NCI-H2081 treated with DMSO at 0.1 percent for 48 hours (cell line): ENCODE measurements at regions not wholly inside any gene's neighbourhood (a gene's known extent, or its start where the extent isn't known, plus 50 kb on each side); places are given as distances from the start of the nearest gene placed in this dataset.

ENCODE experiments used
- DNase-seq: peaks from one replicate; lab custom pipeline; 2025; lab: John Stamatoyannopoulos, UW

DNA sequence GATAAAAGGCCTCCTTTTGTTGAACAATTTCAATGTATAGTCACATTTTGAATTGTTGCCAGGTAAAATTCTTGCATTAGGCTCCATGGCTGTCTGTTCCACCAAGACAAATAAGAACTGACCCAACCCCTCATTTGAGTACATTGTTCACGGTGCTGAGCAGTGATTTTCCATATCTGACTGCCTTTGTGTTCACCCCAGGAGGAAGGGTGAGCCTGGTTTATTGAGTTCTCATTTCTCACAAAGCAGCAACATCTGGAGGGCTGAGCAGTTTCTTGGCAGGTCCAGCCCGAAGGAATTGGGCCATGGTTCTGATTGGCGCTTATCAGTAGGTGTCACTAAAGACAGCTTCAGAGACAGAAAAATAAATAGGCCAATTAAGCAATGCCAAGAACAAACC is 149.1 kb downstream of the BMP4 start:
- DNase-seq, result no peak

DNA sequence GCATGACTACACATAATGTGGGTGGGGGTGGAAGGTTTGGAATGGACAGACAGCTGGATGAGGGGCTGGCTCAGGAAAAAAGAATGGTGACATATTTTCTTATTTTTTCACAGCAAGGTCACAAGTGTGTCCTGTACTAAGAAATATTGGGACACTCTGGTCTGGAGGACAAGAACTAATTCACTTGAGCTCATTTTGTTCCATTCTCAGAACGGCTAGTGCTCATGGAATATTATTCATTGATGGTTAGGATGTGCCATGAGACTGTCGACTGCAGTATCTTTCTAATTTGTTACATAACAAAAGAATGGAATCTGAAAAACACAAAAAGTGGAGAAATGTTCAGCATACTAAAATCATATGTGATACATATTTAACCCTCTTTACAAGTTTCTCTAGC is 149.5 kb downstream of the BMP4 start:
- no peak for DNase-seq

GRCh38 chr14:53796734-53797133 is 159.9 kb downstream of the BMP4 start:
- no peak for DNase-seq

GRCh38 chr14:53793790-53794505 is 162.7 kb downstream of the BMP4 start:
- no peak for DNase-seq

GRCh38 chr14:53792909-53793308 is 163.7 kb downstream of the BMP4 start:
- no peak for DNase-seq

DNA sequence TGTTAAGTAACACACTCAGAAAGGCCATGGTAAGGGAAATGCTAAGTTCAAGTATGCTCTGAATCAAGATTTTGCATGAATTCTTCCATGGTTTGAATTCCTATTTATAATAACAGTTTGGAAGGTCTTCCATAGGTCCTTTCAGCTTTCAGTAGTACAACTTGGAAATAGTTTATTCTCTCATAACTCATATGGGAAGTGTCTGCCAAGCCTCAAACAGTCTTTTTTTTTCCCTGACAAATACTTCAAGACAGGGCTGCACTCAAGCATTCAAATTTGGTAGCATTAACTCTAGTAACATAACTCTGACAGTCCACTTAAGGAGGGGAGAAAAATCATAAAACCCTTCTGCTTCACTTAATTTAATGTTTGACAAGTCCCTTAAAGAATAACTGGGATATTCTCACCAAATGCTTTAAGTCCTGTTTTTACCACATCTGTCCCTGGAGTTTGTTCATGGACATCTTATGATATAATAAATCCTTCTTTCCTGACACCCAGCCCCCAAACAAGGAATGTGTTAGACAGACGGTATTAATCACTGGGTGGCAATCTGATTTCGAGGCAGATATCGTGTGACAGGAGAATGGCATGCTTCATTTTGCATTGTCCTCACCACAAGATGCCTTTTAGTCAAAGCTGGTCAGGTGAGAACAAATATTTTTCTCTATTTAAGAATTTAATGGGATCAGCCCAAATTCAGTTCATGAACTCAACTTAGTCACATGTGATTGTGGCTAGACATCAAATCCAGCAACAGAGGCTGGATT is 165.7 kb downstream of the BMP4 start:
- DNase-seq, result no peak

DNA sequence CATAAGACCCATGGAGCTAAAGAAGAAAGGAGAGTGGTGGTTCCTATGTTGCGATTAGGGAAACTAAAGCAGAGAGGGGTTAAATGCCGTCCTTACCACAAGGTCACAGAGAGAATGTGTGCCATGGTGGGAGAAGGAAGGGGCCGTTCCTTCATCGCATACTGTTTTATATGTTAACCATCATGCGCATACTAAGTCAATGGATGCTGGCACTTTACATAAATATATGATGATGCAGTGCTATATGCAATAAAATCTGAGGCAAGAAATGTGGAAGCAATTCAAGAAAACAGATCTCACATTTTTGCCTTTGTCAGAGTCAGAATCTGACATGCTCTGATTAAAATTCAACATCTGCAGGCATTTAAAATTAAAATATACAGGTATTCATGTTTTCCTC is 168.1 kb downstream of the BMP4 start:
- DNase-seq, result no peak

GRCh38 chr14:53786045-53786444 is 170.6 kb downstream of the BMP4 start:
- no peak for DNase-seq

DNA sequence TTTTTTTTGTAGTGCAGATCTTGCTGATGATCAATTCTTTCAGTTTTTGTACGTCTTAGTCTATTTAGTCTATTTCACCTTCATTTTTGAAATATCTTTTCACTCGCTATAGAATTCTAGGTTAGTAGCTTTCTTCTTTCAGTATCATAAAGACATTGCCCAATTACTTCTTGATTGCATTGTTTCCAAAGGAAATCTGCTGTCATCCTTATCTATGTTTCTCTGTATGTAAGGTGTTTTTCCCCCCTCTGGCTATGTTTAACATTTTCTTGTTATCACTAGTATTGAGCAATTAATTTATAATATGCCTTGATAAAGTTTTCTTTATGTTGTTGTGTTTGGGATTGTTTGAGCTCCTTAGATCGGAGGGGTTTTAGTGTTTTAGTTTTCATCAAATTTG is 171.9 kb downstream of the BMP4 start:
- no peak for DNase-seq

DNA sequence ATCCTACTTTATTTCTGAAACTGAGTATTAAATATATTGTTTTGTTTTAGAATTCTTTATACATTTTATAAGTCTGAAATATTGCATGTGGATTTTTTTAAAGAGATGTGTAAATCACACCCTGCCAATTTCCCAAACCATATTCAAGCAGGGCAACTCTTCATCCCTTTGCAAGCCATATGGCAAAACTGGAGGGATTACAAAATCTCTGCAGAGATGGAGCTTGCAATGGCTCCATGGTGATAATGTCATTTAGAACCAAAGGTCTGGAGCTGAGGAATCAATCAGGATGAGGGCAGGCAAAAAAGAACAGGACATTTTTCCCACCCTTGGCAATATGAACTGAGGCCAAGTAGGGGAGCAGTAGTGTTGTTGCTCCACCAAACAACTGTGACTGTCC is 173.4 kb downstream of the BMP4 start:
- no peak for DNase-seq

DNA sequence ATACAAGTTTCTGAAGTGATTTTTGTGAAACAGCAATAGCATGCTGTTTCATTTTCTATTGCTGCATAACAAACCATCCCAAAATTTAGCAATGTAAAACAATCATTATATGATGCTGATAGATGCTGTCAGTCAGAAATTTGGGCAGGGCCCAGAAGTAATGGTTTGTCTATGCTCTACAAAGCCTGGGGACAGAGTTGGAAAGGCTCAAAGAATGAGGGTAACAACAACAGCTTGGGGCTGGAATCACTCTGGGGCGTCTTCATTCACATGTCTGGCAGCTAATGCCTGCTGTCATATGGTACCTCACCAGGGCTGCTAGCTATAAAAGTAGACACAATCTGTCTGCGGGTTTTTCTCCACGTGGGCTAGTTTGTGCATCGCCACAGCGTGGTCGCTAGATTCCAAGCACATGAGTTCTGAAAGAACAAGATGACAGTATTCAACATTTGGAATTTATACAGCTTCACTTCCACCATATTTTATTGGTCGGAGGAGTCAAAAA is 176.5 kb downstream of the BMP4 start:
- no peak for DNase-seq

DNA sequence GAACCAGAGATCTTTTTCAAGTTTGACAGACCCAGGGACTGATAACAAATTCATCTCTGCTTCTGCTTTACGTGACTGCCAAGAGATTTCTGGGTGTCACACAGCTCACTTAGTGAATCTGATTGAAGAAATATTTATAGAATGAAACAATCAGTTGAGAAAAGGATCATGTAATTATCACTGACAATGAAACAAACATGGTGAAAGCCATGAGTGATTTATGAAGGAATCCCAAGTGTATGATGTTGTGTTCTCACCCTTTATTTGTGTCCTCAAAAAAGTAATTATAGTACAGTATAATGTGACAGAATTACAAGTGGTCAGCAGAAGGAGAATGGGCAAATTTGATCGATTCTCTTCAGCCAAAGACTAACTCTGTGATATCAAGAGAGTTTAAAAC is 177.3 kb downstream of the BMP4 start:
- no peak for DNase-seq

DNA sequence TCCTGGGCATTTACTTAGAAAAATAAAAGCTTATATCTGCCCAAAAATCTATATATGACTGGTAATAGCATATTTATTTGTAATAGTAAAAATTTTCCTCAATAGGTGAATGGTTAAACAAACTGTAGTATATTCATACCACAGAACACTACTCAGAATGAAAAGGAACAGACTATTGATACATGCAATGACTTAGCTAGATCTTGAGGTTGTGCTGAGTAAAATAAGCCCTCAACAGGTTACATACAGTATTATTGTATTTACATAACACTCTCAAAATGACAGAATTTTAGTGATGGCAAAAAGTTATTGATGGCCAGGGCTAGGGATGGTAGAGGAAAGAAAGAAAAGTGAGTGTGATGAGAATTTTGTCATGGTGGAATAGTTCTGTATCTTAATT is 178.4 kb downstream of the BMP4 start:
- DNase-seq, result no peak

DNA sequence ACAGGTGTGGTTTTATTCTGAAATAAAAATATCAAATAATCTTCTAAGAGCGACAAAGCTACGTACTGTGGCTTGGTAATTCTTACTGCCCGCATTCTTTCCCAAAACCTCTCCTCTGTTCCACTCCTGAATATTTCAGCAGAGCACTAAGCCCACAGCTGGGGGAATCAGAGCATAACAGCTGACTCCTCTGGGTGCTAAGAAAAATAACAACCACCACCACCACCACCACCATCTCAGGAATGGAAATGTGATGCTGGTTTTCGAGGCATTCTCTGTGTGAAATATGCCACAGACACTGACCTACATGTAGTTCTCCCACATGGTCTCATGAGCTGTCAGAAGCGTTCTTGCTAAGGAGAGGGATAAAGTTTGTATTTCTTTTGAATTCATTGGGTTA is 183.7 kb downstream of the BMP4 start:
- no peak for DNase-seq

DNA sequence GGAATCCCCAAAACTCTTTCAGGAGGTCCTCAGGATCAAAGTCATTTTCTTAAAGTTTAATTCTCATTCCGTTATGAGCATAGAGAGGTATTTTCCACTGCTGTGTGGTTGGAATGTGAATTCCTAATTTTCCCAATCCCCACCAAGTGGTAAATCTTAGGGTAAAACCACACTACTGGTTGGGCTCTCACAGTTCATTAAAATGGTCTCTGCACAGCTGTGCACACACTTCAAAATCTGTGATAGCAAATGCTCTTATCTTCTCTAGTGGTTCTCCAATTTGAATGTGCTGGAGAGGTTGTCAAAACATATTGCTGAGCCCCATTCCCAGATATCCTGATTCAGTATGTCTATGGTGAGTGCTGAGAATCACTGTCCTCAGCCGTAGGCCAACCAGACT is 189.1 kb downstream of the BMP4 start:
- DNase-seq, result no peak

GRCh38 chr14:53766601-53767000 is 190.0 kb downstream of the BMP4 start:
- no peak for DNase-seq

- no peak for DNase-seq
Observed at GRCh38 chr14:53766106-53766505, 190.5 kb downstream of the BMP4 start.

DNA sequence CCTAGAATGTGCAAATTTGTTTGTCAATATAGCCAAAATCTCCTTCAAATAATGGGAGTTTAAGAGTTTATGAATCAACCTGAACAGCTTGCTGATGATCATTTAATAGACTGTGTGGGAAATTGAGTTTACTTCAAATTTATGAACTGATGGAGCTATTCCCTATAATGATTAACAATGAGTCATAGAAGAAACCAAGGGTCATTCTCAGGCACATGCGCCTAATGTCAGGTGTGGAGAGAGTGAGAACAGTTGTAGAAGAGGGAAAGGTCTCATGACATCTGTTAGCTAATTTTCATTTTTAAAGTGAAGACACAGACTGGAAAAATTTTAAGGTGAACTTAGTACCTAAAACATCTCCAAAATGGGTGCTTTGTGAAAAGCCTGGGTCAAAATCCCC is 191.8 kb downstream of the BMP4 start:
- DNase-seq, result no peak

GRCh38 chr14:53758141-53758540 is 198.5 kb downstream of the BMP4 start:
- DNase-seq, result no peak

DNA sequence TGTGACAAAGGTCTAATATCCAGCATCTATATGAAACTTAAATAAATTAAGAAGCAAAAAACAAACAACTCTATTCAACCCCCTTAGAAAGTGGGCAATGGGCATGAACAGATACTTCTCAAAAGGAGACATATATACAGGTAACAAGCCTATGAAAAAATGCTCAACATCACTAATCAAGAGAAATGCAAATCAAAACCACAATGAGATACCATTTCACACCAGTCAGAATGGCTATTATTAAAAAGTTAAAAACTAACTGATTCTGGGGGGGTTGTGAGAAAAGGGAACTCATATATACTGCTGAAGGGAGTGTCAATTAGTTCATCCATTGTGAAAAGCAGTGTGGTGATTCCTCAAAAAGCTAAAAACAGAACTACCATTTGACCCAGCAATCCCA is 198.9 kb downstream of the BMP4 start:
- no peak for DNase-seq

- DNase-seq, result no peak
Observed at GRCh38 chr14:53751650-53752049, 205.0 kb downstream of the BMP4 start.

GRCh38 chr14:53748691-53749090 is 207.9 kb downstream of the BMP4 start:
- DNase-seq, result no peak

DNA sequence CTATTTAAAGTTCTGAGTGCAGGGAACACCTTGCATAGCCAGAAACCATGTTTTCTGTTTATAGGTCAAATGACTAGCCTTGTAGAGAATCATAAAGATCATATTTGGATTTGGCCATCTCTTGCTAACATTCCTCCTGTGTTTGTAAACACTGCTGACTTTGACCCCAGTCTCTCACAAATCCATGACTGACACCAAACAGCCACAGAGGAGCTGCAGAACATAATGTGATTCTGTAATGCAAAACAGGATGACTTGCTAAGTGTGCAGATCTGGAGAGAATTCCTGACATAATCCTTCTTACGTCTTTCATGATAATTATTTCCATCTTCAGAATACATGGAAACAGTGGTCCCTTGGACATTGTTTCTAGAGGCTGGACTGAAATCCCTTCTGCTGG is 211.8 kb downstream of the BMP4 start:
- DNase-seq, result no peak

DNA sequence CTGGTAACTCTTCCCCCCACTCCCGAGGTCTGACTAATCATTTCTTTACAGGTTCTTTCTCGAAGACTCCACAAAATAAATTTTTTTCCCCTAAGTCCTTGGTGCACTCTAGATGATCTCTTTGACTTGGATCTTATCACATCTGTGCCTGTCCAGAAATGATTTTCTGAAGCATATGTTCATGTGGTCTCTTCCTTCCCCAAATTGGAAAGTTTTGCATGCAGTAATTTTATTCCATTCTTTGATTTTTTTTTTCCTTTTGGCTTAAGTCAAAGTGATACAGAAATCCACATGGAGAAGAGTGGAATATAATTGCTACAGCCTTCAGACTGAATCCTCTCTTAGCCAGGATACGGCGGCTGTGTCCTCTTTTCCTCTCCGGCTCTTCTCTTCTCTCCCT is 213.3 kb downstream of the BMP4 start:
- no peak for DNase-seq
